DOHH2 (cell line): ENCODE measurements at regions not wholly inside any gene's neighbourhood (a gene's known extent, or its start where the extent isn't known, plus 50 kb on each side); places are given as distances from the start of the nearest gene placed in this dataset.

Experiments used
- H3F3A ChIP-seq: fragments of 200-600 bp; sonication (generic), shearing (Covaris generic); 2 replicates; pipeline ENCODE4 v1.6.0; 2016; ENCODE audit warnings: antibody characterized with exemption, mild to moderate bottlenecking; ENCODE audit not compliant: control insufficient read depth, insufficient read depth
- H3K27ac ChIP-seq: fragments of 200-600 bp; sonication (generic); 2 replicates; pipeline ENCODE4 v1.5.1; 2014; ENCODE audit warnings: low read depth, mild to moderate bottlenecking, low read length, moderate library complexity
- H3K27me3 ChIP-seq: fragments of 200-600 bp; sonication (generic); 2 replicates; pipeline ENCODE4 v1.6.1; 2014; ENCODE audit warnings: mild to moderate bottlenecking, low read length, mixed read lengths; ENCODE audit not compliant: control insufficient read depth
- H3K36me3 ChIP-seq: fragments of 200-600 bp; sonication (generic); 2 replicates; pipeline ENCODE4 v1.6.1; 2014; ENCODE audit warnings: mild to moderate bottlenecking, low read length, moderate library complexity, mixed read lengths; ENCODE audit not compliant: control insufficient read depth
- H3K4me1 ChIP-seq: fragments of 200-600 bp; sonication (generic); 2 replicates; pipeline ENCODE4 v1.6.1; 2014; ENCODE audit warnings: mild to moderate bottlenecking, low read length, mixed read lengths; ENCODE audit not compliant: control insufficient read depth
- H3K4me2 ChIP-seq: fragments of 200-600 bp; sonication (generic); 2 replicates; pipeline ENCODE4 v1.6.0; 2014; ENCODE audit warnings: mild to moderate bottlenecking, low read length, moderate library complexity
- H3K4me3 ChIP-seq: fragments of 200-600 bp; sonication (generic); 2 replicates; pipeline ENCODE4 v1.5.1; 2014; ENCODE audit warnings: mild to moderate bottlenecking, low read length, mixed read lengths
- H3K79me2 ChIP-seq: fragments of 200-600 bp; sonication (generic); 2 replicates; pipeline ENCODE4 v1.6.1; 2014; ENCODE audit warnings: mild to moderate bottlenecking, low read length, mixed read lengths; ENCODE audit not compliant: control insufficient read depth
- H3K9me2 ChIP-seq: fragments of 200-600 bp; sonication (generic); replicated peaks from 2 replicates; pipeline ENCODE4 v1.6.1; 2014; ENCODE audit warnings: mild to moderate bottlenecking, low read length, mixed read lengths; ENCODE audit not compliant: control insufficient read depth
- H3K9me3 ChIP-seq: fragments of 200-600 bp; sonication (generic); 2 replicates; pipeline ENCODE4 v1.6.1; 2014; ENCODE audit warnings: antibody characterized with exemption, low read length, mixed read lengths; ENCODE audit not compliant: control insufficient read depth, insufficient read depth
- H4K20me1 ChIP-seq: fragments of 200-600 bp; sonication (generic); 2 replicates; pipeline ENCODE4 v1.6.0; 2014; ENCODE audit warnings: low read depth, mild to moderate bottlenecking, antibody characterized with exemption, low read length, moderate library complexity; ENCODE audit not compliant: control insufficient read depth, insufficient read depth
- CTCF ChIP-seq: fragments of 200-600 bp; sonication (generic); IDR thresholded peaks from one replicate; pipeline ENCODE4 v1.5.1; 2014; ENCODE audit warnings: antibody characterized with exemption, mild to moderate bottlenecking, low read depth, low read length; ENCODE audit not compliant: poor library complexity, severe bottlenecking
- EZH2phosphoT487 ChIP-seq: fragments of 200-600 bp; sonication (generic); IDR thresholded peaks from 2 replicates; pipeline ENCODE4 v1.6.1; 2017; ENCODE audit warnings: borderline replicate concordance, mild to moderate bottlenecking, antibody characterized with exemption, low read length, moderate library complexity, mixed read lengths

- Histone ChIP-seq H3K27ac (no peak overlapping the region), H3K27me3 (no peaks in the 10 kb centered on the region), H3K4me2 (no peak overlapping the region), H3K9me3 (no peaks in the 10 kb centered on the region), H4K20me1 (no peaks in the 10 kb centered on the region), H3F3A (no peaks in the 10 kb centered on the region), H3K36me3 (no peaks in the 10 kb centered on the region), H3K4me3 (no peak overlapping the region), H3K79me2 (no peaks in the 10 kb centered on the region), H3K4me1 (no peaks in the 10 kb centered on the region), H3K9me2 (no peaks in the 10 kb centered on the region; the same call in 1 of the 2 replicates)
- TF ChIP-seq EZH2phosphoT487 (no peak), CTCF (no peak)
Measured at GRCh38 chr16:8286348-8286747, 304.0 kb downstream of the TMEM114 start.

GRCh38 chr16:8283195-8283594, 307.1 kb downstream of the TMEM114 start:
- no peaks in the 10 kb centered on the region for H3K36me3 ChIP-seq
- no peaks in the 10 kb centered on the region for H4K20me1 ChIP-seq
- no peaks in the 10 kb centered on the region for H3K4me1 ChIP-seq
- no peak overlapping the region for H3K4me2 ChIP-seq
- H3K79me2 ChIP-seq = no peaks in the 10 kb centered on the region
- H3K27ac ChIP-seq = no peak overlapping the region
- no peaks in the 10 kb centered on the region for H3K27me3 ChIP-seq
- no peak overlapping the region for H3K4me3 ChIP-seq
- TF ChIP-seq EZH2phosphoT487 (no peak), CTCF (no peak)
- no peaks in the 10 kb centered on the region for H3K9me3 ChIP-seq
- no peaks in the 10 kb centered on the region for H3F3A ChIP-seq
- no peaks in the 10 kb centered on the region; the same call in 1 of the 2 replicates for H3K9me2 ChIP-seq

GRCh38 chr16:8278031-8278580, 312.2 kb downstream of the TMEM114 start:
- H3K27me3 ChIP-seq = no peaks in the 10 kb centered on the region
- H3K79me2 ChIP-seq = no peaks in the 10 kb centered on the region
- H3F3A ChIP-seq = no peaks in the 10 kb centered on the region
- TF ChIP-seq EZH2phosphoT487 (no peak), CTCF (no peak)
- H3K4me3 ChIP-seq = no peak overlapping the region
- H3K36me3 ChIP-seq = no peaks in the 10 kb centered on the region
- no peaks in the 10 kb centered on the region for H3K4me1 ChIP-seq
- no peaks in the 10 kb centered on the region for H3K9me3 ChIP-seq
- H3K27ac ChIP-seq = no peak overlapping the region
- H4K20me1 ChIP-seq = no peaks in the 10 kb centered on the region
- no peaks in the 10 kb centered on the region for H3K9me2 ChIP-seq
- no peak overlapping the region for H3K4me2 ChIP-seq
